NCI-H1092 treated with DMSO at 0.1 percent for 48 hours (cell line): ENCODE measurements at regions not wholly inside any gene's neighbourhood (a gene's known extent, or its start where the extent isn't known, plus 50 kb on each side); places are given as distances from the start of the nearest gene placed in this dataset.

Source experiments
- DNase-seq: peaks from one replicate; lab custom pipeline; 2025; lab: John Stamatoyannopoulos, UW

GRCh38 chr17:77887110-77887463 is 71.4 kb upstream of the TNRC6C start:
- no peak for DNase-seq

- DNase-seq: peak; percentile 44
Observed at GRCh38 chr17:77887464-77888241, 70.8 kb upstream of the TNRC6C start.

- no peak for DNase-seq
Observed at GRCh38 chr17:77888242-77889134, 70.0 kb upstream of the TNRC6C start.

- no peak for DNase-seq
Observed at GRCh38 chr17:77889135-77889505, 69.4 kb upstream of the TNRC6C start.

- no peak for DNase-seq
Observed at GRCh38 chr17:77889866-77890760, 68.4 kb upstream of the TNRC6C start.

GRCh38 chr17:77890771-77891170 is 67.7 kb upstream of the TNRC6C start:
- DNase-seq: no peak

- DNase-seq: no peak
Observed at GRCh38 chr17:77891602-77892001, 66.9 kb upstream of the TNRC6C start.

GRCh38 chr17:77892031-77892430 is 66.5 kb upstream of the TNRC6C start:
- DNase-seq: no peak

GRCh38 chr17:77892469-77893143 is 65.9 kb upstream of the TNRC6C start:
- no peak for DNase-seq

GRCh38 chr17:77893144-77894044 is 65.1 kb upstream of the TNRC6C start:
- no peak for DNase-seq

- DNase-seq: no peak
Observed at GRCh38 chr17:77894126-77894956, 64.2 kb upstream of the TNRC6C start.

GRCh38 chr17:77897741-77898301 is 60.7 kb upstream of the TNRC6C start:
- no peak for DNase-seq

- no peak for DNase-seq
Observed at GRCh38 chr17:77898521-77899434, 59.7 kb upstream of the TNRC6C start.

- DNase-seq: peak; percentile 33
Observed at GRCh38 chr17:77899498-77899897, 59.0 kb upstream of the TNRC6C start.

- DNase-seq: no peak
Observed at GRCh38 chr17:77901481-77901880, 57.0 kb upstream of the TNRC6C start.

- no peak for DNase-seq
Observed at GRCh38 chr17:77905266-77905665, 53.2 kb upstream of the TNRC6C start.

GRCh38 chr17:77905766-77906165 is 52.7 kb upstream of the TNRC6C start:
- DNase-seq: no peak

- no peak for DNase-seq
Observed at GRCh38 chr17:77906377-77906871, 52.1 kb upstream of the TNRC6C start.
